Fibroblast of lung (primary cell): ENCODE measurements at regions not wholly inside any gene's neighbourhood (a gene's known extent, or its start where the extent isn't known, plus 50 kb on each side); places are given as distances from the start of the nearest gene placed in this dataset.

Experiments
- CTCF ChIP-seq, 2 donors: IDR thresholded peaks in 1 of 2; conservative IDR thresholded peaks in 1 of 2; 1 replicate in 1 of 2; 2 replicates in 1 of 2; pipeline ENCODE4 v1.5.1; 2011 to 2012; ENCODE audit warnings: low read length in 2 of 2, control low read depth in 1 of 2, inconsistent platforms in 1 of 2, low read depth in 1 of 2, mild to moderate bottlenecking in 1 of 2
- EZH2 ChIP-seq: IDR thresholded peaks from 2 replicates; pipeline ENCODE4 v1.5.1; 2012; ENCODE audit warnings: low read length, control low read depth, mild to moderate bottlenecking; ENCODE audit errors: missing control alignments

- TF ChIP-seq CTCF (conservative IDR thresholded peaks at IDR 0.05 in 1 of 2, IDR thresholded peaks at IDR 0.05 in 1 of 2; ENCODE audit: low read depth in 1 of 2, low read length in 2 of 2) (no peak), EZH2 (no peak)
Observed at GRCh38 chr14:28695109-28695508, 71.5 kb upstream of the FOXG1 start.
